Fibroblast of villous mesenchyme (primary cell): ENCODE measurements at regions not wholly inside any gene's neighbourhood (a gene's known extent, or its start where the extent isn't known, plus 50 kb on each side); places are given as distances from the start of the nearest gene placed in this dataset.

Source experiments
- DNase-seq: peaks from one replicate; pipeline ENCODE4 v3.0.0-alpha.2; 2010; ENCODE audit warnings: low read depth
- H3K4me3 ChIP-seq: 2 replicates; pipeline ENCODE4 v1.5.1; 2011; ENCODE audit warnings: low read depth, mild to moderate bottlenecking, low read length
- CTCF ChIP-seq: IDR thresholded peaks from 2 replicates; pipeline ENCODE4 v1.5.1; 2012; ENCODE audit warnings: low read depth, mild to moderate bottlenecking, low read length; ENCODE audit not compliant: insufficient read depth

GRCh38 chr4:135194477-135194876, 992.9 kb upstream of the PABPC4L start:
- no peak overlapping the region for H3K4me3 ChIP-seq
- no peak for TF ChIP-seq CTCF
- DNase-seq, result no peak

- no peak for TF ChIP-seq CTCF
- DNase-seq, result no peak
- no peak overlapping the region for H3K4me3 ChIP-seq
These were observed 991.4 kb upstream of the PABPC4L start for GRCh38 chr4:135192751-135193535.

- no peak for TF ChIP-seq CTCF
- DNase-seq, result no peak
- no peak overlapping the region for H3K4me3 ChIP-seq
These were observed 990.0 kb upstream of the PABPC4L start for GRCh38 chr4:135191596-135191995.

GRCh38 chr4:135186002-135186401, 984.4 kb upstream of the PABPC4L start:
- no peak for TF ChIP-seq CTCF
- H3K4me3 ChIP-seq, result no peak overlapping the region
- DNase-seq, result no peak

- no peak overlapping the region for H3K4me3 ChIP-seq
- no peak for DNase-seq
- TF ChIP-seq CTCF, result no peak
These were observed 983.7 kb upstream of the PABPC4L start for GRCh38 chr4:135185256-135185655.

- no peak for TF ChIP-seq CTCF
- DNase-seq, result no peak
- H3K4me3 ChIP-seq, result no peak overlapping the region
These were observed 983.1 kb upstream of the PABPC4L start for GRCh38 chr4:135184715-135185114.

- no peak for DNase-seq
- no peak for TF ChIP-seq CTCF
- H3K4me3 ChIP-seq, result no peak overlapping the region
These were observed 975.7 kb upstream of the PABPC4L start for GRCh38 chr4:135177321-135177720.
